Globus pallidus (tissue), 1 donor: ENCODE measurements at regions not wholly inside any gene's neighbourhood (a gene's known extent, or its start where the extent isn't known, plus 50 kb on each side); places are given as distances from the start of the nearest gene placed in this dataset.

Experiments used
- DNase-seq: peaks from one replicate; pipeline ENCODE4 v3.0.0-alpha.2; 2015; ENCODE audit warnings: low spot score

DNA sequence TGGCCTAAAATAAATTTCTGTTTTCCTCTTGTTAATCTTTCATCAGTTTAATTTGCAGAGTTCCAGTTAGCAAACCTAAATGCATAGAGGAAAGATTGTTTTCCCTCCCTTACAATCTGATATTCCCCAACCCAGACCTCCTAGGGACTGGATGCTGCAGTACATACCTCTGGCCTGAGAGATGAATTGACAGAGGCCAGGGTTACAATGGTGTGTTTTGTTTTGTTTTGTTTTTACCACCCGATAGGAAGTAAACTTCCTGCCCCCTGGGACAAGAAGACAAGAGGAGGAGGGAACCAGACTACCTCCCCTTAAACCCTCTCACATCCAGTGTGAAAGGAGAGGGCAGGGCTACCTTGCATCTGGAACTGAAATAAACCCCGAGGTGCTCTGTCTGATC is 319.0 kb downstream of the LRFN2 start:
- DNase-seq: no peak

DNA sequence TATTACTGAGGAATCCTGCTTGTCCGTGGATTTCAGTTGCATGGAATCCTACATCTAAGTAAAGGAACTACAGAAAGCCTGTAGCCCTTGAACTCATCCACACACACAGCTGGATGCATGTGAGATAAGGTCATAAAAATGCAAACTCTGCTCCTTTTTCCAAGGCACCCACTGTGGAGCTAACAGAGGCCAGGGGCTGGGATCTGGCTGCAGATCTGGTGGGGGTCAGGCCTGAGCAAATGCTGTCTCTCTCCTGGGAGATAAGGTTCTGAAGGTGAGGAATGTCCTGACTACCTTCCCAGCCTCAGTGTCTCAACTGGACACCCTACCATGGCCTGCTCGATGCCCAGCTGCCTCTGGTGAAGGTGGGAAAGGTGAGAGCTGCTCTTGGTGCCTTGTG is 321.5 kb downstream of the LRFN2 start:
- no peak for DNase-seq

DNA sequence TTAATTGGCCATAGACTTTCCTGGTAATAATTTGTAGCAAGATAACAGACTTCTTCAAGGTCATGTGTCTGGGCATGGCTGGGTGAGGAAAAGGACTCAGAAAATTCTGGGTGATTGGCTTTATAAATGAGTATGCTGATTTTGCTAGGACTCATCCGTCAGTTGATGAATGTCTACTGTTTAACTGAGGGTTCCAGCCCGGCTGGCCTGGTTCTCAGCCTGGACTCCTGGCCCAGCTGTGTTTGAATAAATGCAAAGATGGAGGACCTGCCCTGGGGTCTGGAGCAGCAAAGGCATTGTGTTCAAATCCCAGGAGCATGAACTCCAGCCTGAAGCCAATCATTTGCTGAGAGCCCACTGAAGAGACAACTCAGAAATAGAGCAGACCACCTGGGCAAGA is 323.2 kb downstream of the LRFN2 start:
- no peak for DNase-seq

- DNase-seq: no peak
Measured at GRCh38 chr6:40262363-40262762, 324.8 kb downstream of the LRFN2 start.

DNA sequence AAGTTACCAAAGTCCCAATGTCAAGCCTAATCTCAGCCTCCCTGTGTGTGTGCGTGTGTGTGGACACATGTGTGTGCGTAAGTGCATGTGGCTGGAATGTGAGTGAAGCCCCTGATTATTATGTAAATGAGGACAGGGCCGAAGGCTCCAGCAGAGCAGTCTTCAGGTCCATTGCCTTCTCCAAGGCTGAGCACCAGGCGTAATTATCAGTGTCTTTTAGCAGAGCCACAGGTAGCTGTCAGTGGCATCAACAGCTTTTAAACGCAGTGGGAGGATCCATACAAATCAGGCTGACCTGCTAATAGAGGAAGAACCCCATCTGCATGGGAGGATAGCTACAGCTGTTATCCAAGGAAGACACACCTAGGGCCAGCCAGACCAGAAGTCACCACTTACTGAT is 324.3 kb upstream of the MOCS1 start:
- no peak for DNase-seq

- no peak for DNase-seq
Measured at GRCh38 chr6:40256831-40257230, 322.6 kb upstream of the MOCS1 start.

GRCh38 chr6:40256224-40256623 is 322.0 kb upstream of the MOCS1 start:
- no peak for DNase-seq

- no peak for DNase-seq
Measured at GRCh38 chr6:40253420-40253819, 319.2 kb upstream of the MOCS1 start.

- no peak for DNase-seq
Measured at GRCh38 chr6:40252531-40253258, 318.4 kb upstream of the MOCS1 start.

DNA sequence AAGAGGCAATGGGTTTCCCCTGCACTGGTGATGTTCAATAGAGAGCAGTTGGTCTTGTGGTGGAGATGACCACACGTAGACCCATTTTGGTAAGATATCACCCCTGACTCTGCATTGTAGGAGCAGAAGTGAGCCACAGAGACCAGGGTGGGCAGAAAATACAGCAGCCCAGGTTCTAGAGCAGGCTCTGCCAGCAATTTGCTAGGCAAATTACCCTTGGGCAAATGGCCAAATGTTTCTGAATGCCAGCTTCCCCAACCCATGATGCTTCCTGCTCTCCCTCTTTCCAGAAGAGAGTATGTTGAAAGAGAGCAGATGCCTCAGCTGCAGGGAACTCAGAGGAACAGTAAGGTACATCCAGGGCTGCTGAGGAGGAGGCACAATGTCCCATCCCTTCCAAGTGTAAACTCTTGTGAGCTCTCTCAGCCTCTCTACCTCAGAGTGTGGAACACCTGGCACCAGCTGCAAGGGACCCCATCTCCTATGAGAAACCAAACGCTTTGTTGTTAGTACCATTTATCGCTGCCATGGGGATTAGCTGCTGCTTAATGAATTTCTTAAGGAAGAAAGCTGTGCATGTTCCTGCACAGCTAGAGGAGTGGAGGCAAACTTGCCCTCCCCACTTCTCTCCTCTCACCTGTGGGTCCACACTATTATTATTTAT is 317.5 kb upstream of the MOCS1 start:
- DNase-seq: no peak

- no peak for DNase-seq
Measured at GRCh38 chr6:40249935-40250334, 315.7 kb upstream of the MOCS1 start.

- no peak for DNase-seq
Measured at GRCh38 chr6:40247516-40248115, 313.4 kb upstream of the MOCS1 start.

GRCh38 chr6:40244699-40245098 is 310.4 kb upstream of the MOCS1 start:
- no peak for DNase-seq

- no peak for DNase-seq
Measured at GRCh38 chr6:40232698-40233097, 298.4 kb upstream of the MOCS1 start.

- DNase-seq: no peak
Measured at GRCh38 chr6:40227735-40228134, 293.5 kb upstream of the MOCS1 start.

- DNase-seq: no peak
Measured at GRCh38 chr6:40222354-40222753, 288.1 kb upstream of the MOCS1 start.

DNA sequence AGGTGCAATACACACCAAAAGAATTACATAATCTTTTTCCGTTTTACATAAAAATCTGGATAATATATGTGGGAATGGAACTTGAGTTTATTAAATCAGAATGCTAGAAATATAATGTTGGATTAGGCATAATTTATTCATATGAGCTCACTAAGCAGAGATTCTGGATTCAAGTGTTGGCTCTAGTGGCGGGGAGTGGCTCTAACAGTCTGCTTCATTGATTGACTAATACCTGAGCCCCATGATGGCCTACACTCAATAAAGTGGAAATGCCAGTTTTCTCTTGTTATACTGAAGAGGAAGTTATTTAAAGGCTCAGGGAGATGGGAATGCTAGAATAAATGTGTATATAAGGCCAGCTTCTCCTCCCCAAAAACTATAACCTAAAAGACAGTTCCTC is 285.5 kb upstream of the MOCS1 start:
- DNase-seq: no peak

- no peak for DNase-seq
Measured at GRCh38 chr6:40210628-40211056, 276.4 kb upstream of the MOCS1 start.

- DNase-seq: no peak
Measured at GRCh38 chr6:40205801-40206200, 271.5 kb upstream of the MOCS1 start.

- no peak for DNase-seq
Measured at GRCh38 chr6:40205004-40205403, 270.7 kb upstream of the MOCS1 start.

GRCh38 chr6:40197371-40197770 is 263.1 kb upstream of the MOCS1 start:
- no peak for DNase-seq

- DNase-seq: no peak
Measured at GRCh38 chr6:40196135-40196518, 261.9 kb upstream of the MOCS1 start.

DNA sequence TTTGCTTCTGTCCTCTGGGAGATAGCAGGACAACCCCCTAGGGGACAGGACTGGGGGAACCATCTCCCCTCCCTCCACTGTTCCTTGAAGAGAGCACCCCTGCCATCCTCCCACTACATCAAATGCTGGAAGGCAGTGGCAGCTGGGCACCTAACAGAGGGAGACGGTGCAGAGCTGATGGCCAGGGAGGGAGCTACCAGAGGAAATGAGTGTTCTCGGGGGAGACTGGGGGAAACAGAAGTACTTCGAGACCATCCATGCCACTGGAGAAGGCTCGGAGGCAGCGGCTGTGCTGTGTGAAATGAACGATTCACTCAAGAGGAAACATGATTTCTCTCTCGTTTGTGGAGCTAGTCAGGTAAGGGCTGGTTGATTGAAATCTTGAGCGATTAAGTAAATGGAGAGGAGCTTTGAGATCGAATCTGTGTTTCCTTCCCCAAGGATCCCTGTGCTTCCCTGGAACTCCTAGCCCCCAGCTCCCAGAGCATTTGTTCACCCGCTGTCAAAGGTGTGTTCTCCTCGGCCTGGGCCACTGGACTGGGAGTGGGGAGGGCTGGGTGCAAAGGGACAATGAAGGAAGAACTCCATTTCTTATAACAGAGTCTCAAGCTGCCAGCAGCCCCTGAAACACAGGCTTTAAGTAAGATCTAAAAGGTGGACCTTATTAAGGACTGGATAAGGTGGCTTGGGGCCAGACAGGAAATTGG is 261.3 kb upstream of the MOCS1 start:
- DNase-seq: no peak
